Inflammatory macrophage treated with lipopolysaccharide for 1 hour (primary cell): ENCODE measurements at regions not wholly inside any gene's neighbourhood (a gene's known extent, or its start where the extent isn't known, plus 50 kb on each side); places are given as distances from the start of the nearest gene placed in this dataset.
"Not testable (repeated sequence)": the region's sequence is repeated elsewhere in the genome, so short reads cannot be mapped to it uniquely, and the experiment has no call there.

Experiments used
- DNase-seq, 2 donors: peaks; one replicate each; pipeline ENCODE4 v3.0.0-alpha.2; 2020 to 2022

DNA sequence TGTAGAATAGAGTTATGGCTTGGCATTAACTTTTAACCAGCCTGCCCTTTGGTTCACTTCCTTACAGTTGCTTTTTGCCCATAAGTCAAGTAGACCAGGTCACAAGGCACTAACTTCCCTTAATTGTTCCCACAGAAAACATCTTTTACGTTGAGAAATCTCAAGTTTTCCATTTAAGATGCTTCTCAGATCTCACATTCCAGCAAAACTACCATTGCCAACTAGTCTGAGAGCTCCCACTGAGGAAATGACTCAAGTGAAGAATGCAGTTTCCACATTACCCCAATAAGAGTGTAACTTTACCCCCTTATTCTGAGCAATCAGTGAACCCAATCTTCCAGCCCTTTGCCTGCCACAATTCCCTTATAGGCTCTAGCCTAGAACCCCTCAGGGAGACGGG is 502.2 kb upstream of the OLFM3 start:
- no peak for DNase-seq

DNA sequence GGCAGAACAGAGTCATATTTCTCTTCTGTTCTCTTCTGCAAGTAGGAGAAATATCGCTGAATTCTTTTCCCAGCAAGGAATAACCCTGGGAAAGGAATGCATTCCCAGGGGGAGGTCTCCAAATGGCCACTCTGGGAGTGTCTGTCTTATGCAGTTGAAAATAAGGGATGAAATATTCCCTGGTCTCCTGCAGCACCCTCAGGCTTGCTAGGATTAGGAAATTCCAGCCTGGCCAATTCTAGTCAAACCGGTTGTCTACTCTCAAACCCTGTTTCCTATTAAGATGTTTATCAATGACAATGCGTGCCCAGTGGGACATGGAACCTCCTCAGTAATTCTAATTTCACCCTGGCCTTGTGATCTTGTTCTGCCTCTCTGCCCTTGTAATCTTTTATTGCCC is 501.1 kb upstream of the OLFM3 start:
- not testable (repeated sequence) for DNase-seq

DNA sequence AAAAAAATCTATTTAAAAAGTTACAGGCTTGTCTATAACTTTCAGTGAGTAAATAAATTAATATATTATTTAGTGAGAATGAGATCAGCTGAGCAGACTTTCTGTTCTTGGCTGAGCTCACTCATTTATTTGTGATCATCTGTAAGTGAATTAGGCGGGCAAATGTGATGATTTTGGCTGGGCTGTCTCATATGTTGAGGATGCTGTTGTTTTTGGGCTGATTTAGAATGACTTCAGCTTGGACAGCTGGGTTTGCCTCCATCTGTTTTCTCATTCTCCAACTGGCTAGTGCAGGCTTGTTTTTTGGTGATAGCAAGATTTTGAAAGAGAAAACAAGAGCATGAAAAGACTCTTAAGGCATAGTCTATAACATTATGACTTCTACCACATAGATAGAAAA is 475.8 kb upstream of the OLFM3 start:
- DNase-seq: no peak

DNA sequence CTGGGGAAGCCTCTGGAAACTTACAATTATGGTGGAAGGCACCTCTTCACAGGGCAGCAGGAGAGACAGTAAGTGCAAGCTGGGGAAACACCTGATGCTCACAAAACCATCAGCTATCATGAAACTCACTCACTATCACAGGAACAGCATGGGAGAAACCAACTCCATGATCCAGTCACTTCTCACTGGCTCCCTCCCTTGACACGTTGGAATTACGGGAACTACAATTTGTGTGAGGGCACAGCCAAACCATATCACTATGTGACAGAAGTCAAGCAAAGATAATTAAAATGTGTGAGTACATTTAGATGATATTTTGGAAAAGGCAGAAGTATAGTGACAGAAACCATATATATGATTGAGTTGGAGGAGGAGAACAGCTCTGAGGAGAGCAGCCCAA is 474.0 kb upstream of the OLFM3 start:
- DNase-seq: no peak

DNA sequence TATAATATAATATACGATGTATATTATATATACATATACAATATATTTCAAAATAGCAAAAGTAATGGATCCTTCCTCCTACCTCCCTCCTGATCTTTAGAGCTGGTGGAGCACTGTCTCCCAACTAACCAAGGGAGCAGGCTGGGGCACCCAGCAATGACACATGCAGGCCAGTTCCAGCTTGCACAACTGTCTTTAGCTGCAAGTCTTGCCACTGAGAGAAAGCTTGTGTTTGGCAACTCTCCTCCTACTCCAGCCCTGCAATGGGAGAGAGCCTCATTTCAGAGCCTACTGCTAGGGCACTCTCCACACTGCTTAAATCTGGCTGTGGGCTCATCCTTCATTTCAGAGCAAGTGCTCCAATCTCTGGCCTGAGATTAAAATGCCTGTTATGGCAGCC is 469.8 kb upstream of the OLFM3 start:
- no peak for DNase-seq

DNA sequence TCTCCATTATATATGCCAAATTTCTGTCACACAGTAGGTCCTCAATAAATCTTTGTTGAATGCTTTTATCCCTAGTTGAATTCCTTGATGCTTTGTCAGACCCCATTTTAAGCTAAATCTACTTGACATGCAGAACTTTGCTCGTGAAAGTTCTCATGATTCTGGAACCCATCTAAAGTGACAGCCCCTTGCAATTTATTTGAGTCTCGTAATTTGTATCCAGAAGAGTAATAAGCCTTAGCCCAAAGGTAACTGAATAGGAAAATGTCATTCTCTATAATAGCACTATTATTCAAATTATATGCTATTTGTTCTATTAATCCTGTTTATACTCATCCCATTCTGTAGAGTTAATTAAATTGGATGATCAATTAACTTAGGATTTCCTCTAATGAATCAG is 466.6 kb upstream of the OLFM3 start:
- DNase-seq: no peak

DNA sequence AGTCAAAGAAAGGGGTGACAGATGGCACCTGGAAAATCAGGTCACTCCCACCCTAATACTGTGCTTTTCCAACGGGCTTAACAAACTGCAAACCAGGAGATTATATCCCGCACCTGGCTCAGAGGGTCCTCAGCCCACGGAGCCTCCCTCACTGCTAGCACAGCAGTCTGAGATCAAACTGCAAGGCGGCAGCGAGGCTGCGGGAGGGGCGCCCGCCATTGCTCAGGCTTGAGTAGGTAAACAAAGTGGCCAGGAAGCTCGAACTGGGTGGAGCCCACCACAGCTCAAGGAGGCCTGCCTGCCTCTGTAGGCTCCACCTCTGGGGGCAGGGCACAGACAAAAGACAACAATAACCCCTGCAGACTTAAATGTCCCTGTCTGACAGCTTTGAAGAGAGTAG is 445.6 kb upstream of the OLFM3 start:
- DNase-seq: not testable (repeated sequence)

DNA sequence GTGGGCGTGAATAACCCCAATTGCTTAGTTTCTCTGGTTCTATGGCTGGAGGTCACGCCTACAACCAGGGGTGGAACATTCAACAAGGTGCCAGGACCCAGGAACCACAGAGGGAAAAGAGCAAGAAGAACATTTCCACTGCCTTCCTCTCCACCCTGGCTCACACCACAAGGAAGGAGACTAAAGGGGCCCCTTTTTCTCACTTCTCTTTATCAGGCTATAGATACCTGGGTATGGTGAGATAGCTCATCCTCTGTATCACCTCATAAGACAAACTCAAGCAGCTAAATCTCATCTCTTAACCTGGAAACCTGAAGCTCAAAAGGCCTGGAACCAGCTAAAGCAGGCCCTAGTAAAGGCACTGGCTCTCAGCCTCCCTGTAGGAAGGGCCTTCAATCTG is 438.8 kb upstream of the OLFM3 start:
- no peak for DNase-seq

DNA sequence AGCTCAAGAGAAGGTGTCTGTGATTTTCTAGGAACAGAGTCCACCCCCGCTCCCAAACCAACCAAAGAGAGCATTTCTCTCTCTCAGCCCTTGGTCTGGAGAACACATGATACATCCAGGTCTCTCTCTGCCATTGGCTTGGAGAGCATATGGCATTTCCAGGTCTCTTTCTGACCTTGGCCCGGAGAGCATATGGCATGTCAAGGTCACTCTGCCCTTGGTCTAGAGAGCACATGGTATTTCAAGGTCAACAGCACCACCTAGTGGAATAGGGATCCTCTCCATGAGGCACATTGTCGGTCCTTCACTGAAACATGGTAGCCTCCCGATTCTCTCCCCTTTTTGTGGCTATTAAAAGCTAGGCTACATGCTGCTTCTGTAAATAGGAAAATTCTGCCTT is 437.7 kb upstream of the OLFM3 start:
- DNase-seq: no peak

DNA sequence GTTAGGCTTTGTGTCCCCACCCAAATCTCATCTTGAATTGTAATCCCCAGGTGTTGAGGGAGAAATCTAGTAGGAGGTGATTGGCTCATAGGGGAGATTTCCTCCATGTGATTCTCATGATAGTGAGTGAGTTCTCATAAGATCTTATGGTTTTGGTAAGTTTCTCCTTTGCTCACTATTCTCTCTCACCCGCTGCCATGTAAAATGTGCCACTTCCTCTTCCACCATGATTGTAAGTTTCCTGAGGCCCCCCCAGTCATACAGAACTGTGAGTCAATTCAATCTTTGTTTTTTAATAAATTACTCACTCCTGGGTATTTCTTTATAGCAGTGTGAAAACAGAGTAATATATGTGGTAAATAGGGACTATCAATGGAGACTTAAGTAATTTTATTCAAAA is 434.5 kb upstream of the OLFM3 start:
- no peak for DNase-seq

DNA sequence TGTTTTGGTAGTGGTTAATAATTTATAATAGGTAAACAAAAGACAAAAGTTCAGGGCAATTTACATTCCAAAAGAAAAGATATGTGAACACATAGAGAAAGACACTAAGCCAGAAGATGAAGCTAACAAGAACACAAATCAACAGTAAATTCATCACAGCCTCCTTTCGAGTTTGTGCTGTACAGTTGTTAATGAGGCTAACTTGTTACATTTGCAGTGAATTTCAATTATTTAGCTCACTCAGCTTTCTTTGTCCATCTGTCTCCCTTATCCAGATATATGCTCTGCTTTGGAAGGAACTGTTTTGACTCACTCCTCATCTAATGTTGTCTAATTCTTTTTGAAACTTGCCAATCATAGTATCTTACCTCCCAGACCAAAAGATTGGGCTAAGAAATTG is 423.3 kb upstream of the OLFM3 start:
- no peak for DNase-seq
